ENCODE measurements at regions not wholly inside any gene's neighbourhood (a gene's known extent, or its start where the extent isn't known, plus 50 kb on each side); places are given as distances from the start of the nearest gene placed in this dataset.
"Not testable (repeated sequence)": the region's sequence is repeated elsewhere in the genome, so short reads cannot be mapped to it uniquely, and the experiment has no call there.

GRCh38 chr9:38904719-38905118 is 184.8 kb upstream of the FAM240B start:
- DNase-seq (ENCODE audit: low read depth); FAIRE-seq; H3K36me3 ChIP-seq (ENCODE audit: control insufficient read depth, insufficient read depth, low read length); H3K27me3 ChIP-seq (ENCODE audit: control insufficient read depth, insufficient read depth, low read length); H3K4me3 ChIP-seq (ENCODE audit: low read depth, low read length): not testable (repeated sequence)

GRCh38 chr9:38901534-38902177 is 181.7 kb upstream of the FAM240B start:
- H3K27me3 ChIP-seq (ENCODE audit: control insufficient read depth, insufficient read depth, low read length); DNase-seq (ENCODE audit: low read depth); H3K36me3 ChIP-seq (ENCODE audit: control insufficient read depth, insufficient read depth, low read length); H3K4me3 ChIP-seq (ENCODE audit: low read depth, low read length); FAIRE-seq: not testable (repeated sequence)

GRCh38 chr9:38896404-38896803 is 176.5 kb upstream of the FAM240B start:
- not testable (repeated sequence) for FAIRE-seq; H3K27me3 ChIP-seq (ENCODE audit: control insufficient read depth, insufficient read depth, low read length); DNase-seq (ENCODE audit: low read depth); H3K4me3 ChIP-seq (ENCODE audit: low read depth, low read length); H3K36me3 ChIP-seq (ENCODE audit: control insufficient read depth, insufficient read depth, low read length)

- H3K36me3 ChIP-seq (ENCODE audit: control insufficient read depth, insufficient read depth, low read length); FAIRE-seq: not testable (repeated sequence)
Observed at GRCh38 chr9:38895227-38895626, 175.3 kb upstream of the FAM240B start.

GRCh38 chr9:38892539-38893232 is 172.8 kb upstream of the FAM240B start:
- DNase-seq (ENCODE audit: low read depth); H3K27me3 ChIP-seq (ENCODE audit: control insufficient read depth, insufficient read depth, low read length); FAIRE-seq; H3K36me3 ChIP-seq (ENCODE audit: control insufficient read depth, insufficient read depth, low read length); H3K4me3 ChIP-seq (ENCODE audit: low read depth, low read length): not testable (repeated sequence)

More at GRCh38 chr9:38895227-38895626, 175.3 kb upstream of the FAM240B start:
- not testable (repeated sequence) for H3K4me3 ChIP-seq (ENCODE audit: low read depth, low read length); DNase-seq (ENCODE audit: low read depth); H3K27me3 ChIP-seq (ENCODE audit: control insufficient read depth, insufficient read depth, low read length)

- not testable (repeated sequence) for H3K4me3 ChIP-seq (ENCODE audit: low read depth, low read length); DNase-seq (ENCODE audit: low read depth); H3K36me3 ChIP-seq (ENCODE audit: control insufficient read depth, insufficient read depth, low read length); FAIRE-seq; H3K27me3 ChIP-seq (ENCODE audit: control insufficient read depth, insufficient read depth, low read length)
Observed at GRCh38 chr9:38886076-38886475, 166.1 kb upstream of the FAM240B start.

- DNase-seq (ENCODE audit: low read depth); H3K4me3 ChIP-seq (ENCODE audit: low read depth, low read length); FAIRE-seq; H3K27me3 ChIP-seq (ENCODE audit: control insufficient read depth, insufficient read depth, low read length); H3K36me3 ChIP-seq (ENCODE audit: control insufficient read depth, insufficient read depth, low read length): not testable (repeated sequence)
Observed at GRCh38 chr9:38875616-38876015, 155.7 kb upstream of the FAM240B start.

- not testable (repeated sequence) for H3K27me3 ChIP-seq (ENCODE audit: control insufficient read depth, insufficient read depth, low read length); DNase-seq (ENCODE audit: low read depth); FAIRE-seq; H3K4me3 ChIP-seq (ENCODE audit: low read depth, low read length); H3K36me3 ChIP-seq (ENCODE audit: control insufficient read depth, insufficient read depth, low read length)
Observed at GRCh38 chr9:38871282-38871940, 151.5 kb upstream of the FAM240B start.

- H3K27me3 ChIP-seq (ENCODE audit: control insufficient read depth, insufficient read depth, low read length); H3K4me3 ChIP-seq (ENCODE audit: low read depth, low read length); FAIRE-seq; H3K36me3 ChIP-seq (ENCODE audit: control insufficient read depth, insufficient read depth, low read length); DNase-seq (ENCODE audit: low read depth): not testable (repeated sequence)
Observed at GRCh38 chr9:38859827-38860226, 139.9 kb upstream of the FAM240B start.

- H3K27me3 ChIP-seq (ENCODE audit: control insufficient read depth, insufficient read depth, low read length); FAIRE-seq; H3K36me3 ChIP-seq (ENCODE audit: control insufficient read depth, insufficient read depth, low read length); DNase-seq (ENCODE audit: low read depth); H3K4me3 ChIP-seq (ENCODE audit: low read depth, low read length): not testable (repeated sequence)
Observed at GRCh38 chr9:38848966-38849365, 129.0 kb upstream of the FAM240B start.

- DNase-seq (ENCODE audit: low read depth); H3K36me3 ChIP-seq (ENCODE audit: control insufficient read depth, insufficient read depth, low read length); H3K4me3 ChIP-seq (ENCODE audit: low read depth, low read length); H3K27me3 ChIP-seq (ENCODE audit: control insufficient read depth, insufficient read depth, low read length); FAIRE-seq: not testable (repeated sequence)
Observed at GRCh38 chr9:38840213-38840612, 120.3 kb upstream of the FAM240B start.

- H3K4me3 ChIP-seq (ENCODE audit: low read depth, low read length); FAIRE-seq; DNase-seq (ENCODE audit: low read depth); H3K27me3 ChIP-seq (ENCODE audit: control insufficient read depth, insufficient read depth, low read length); H3K36me3 ChIP-seq (ENCODE audit: control insufficient read depth, insufficient read depth, low read length): not testable (repeated sequence)
Observed at GRCh38 chr9:38833706-38834105, 113.8 kb upstream of the FAM240B start.

GRCh38 chr9:38813855-38814254 is 93.9 kb upstream of the FAM240B start:
- not testable (repeated sequence) for DNase-seq (ENCODE audit: low read depth); H3K36me3 ChIP-seq (ENCODE audit: control insufficient read depth, insufficient read depth, low read length); FAIRE-seq; H3K27me3 ChIP-seq (ENCODE audit: control insufficient read depth, insufficient read depth, low read length); H3K4me3 ChIP-seq (ENCODE audit: low read depth, low read length)

- not testable (repeated sequence) for H3K36me3 ChIP-seq (ENCODE audit: control insufficient read depth, insufficient read depth, low read length); FAIRE-seq; H3K27me3 ChIP-seq (ENCODE audit: control insufficient read depth, insufficient read depth, low read length); H3K4me3 ChIP-seq (ENCODE audit: low read depth, low read length)
- peak; percentile 63 for DNase-seq (ENCODE audit: low read depth)
Observed at GRCh38 chr9:38807919-38808459, 88.1 kb upstream of the FAM240B start.

All from bronchial epithelial cell (primary cell).